ENCODE measurements at regions not wholly inside any gene's neighbourhood (a gene's known extent, or its start where the extent isn't known, plus 50 kb on each side); places are given as distances from the start of the nearest gene placed in this dataset.

- no peaks in the 10 kb centered on the region for H3K27me3 ChIP-seq (replicated peaks)
- in situ Hi-C loops (cut with HindIII; ENCODE audit: low pct_ligation_motif_present, low sequenced_read_pairs): no loop called here
- H3K4me3 ChIP-seq (ENCODE audit: low read depth, low read length): no peak overlapping the region
- H3K36me3 ChIP-seq (replicated peaks): no peaks in the 10 kb centered on the region
- no peak for DNase-seq
- no peak overlapping the region for H3K27ac ChIP-seq
- TF ChIP-seq CTCF (IDR thresholded peaks at IDR 0.05; ENCODE audit: low read depth, low read length, missing control alignments): no peak
Measured at GRCh38 chr5:18761801-18762200, 1127.5 kb downstream of the TAF11L14 start.

- Histone ChIP-seq H3K36me3 (replicated peaks) (no peaks in the 10 kb centered on the region), H3K27ac (no peak overlapping the region), H3K27me3 (replicated peaks) (no peaks in the 10 kb centered on the region), H3K4me3 (ENCODE audit: low read depth, low read length) (no peak overlapping the region)
- no peak for TF ChIP-seq CTCF (IDR thresholded peaks at IDR 0.05; ENCODE audit: low read depth, low read length, missing control alignments)
- DNase-seq: no peak
- in situ Hi-C loops (cut with HindIII; ENCODE audit: low pct_ligation_motif_present, low sequenced_read_pairs): no loop called here
Measured at GRCh38 chr5:18764161-18764560, 1129.9 kb downstream of the TAF11L14 start.

GRCh38 chr5:18765304-18765703 is 1131.0 kb downstream of the TAF11L14 start:
- no peak for TF ChIP-seq CTCF (IDR thresholded peaks at IDR 0.05; ENCODE audit: low read depth, low read length, missing control alignments)
- in situ Hi-C loops (cut with HindIII; ENCODE audit: low pct_ligation_motif_present, low sequenced_read_pairs): no loop called here
- Histone ChIP-seq H3K36me3 (replicated peaks) (no peaks in the 10 kb centered on the region), H3K27ac (no peak overlapping the region), H3K4me3 (ENCODE audit: low read depth, low read length) (no peak overlapping the region), H3K27me3 (replicated peaks) (no peaks in the 10 kb centered on the region)
- no peak for DNase-seq

GRCh38 chr5:18771097-18771610 is 1136.9 kb downstream of the TAF11L14 start:
- no peak for TF ChIP-seq CTCF (IDR thresholded peaks at IDR 0.05; ENCODE audit: low read depth, low read length, missing control alignments)
- H3K27me3 ChIP-seq (replicated peaks): no peaks in the 10 kb centered on the region
- no peak overlapping the region for H3K27ac ChIP-seq
- H3K4me3 ChIP-seq (ENCODE audit: low read depth, low read length): no peak overlapping the region
- in situ Hi-C loops (cut with HindIII; ENCODE audit: low pct_ligation_motif_present, low sequenced_read_pairs): no loop called here
- DNase-seq: no peak
- no peaks in the 10 kb centered on the region for H3K36me3 ChIP-seq (replicated peaks)

- no peak for DNase-seq
- Histone ChIP-seq H3K36me3 (replicated peaks) (no peaks in the 10 kb centered on the region), H3K27me3 (replicated peaks) (no peaks in the 10 kb centered on the region), H3K27ac (no peak overlapping the region), H3K4me3 (ENCODE audit: low read depth, low read length) (no peak overlapping the region)
- peak; percentile 62 for TF ChIP-seq CTCF (IDR thresholded peaks at IDR 0.05; ENCODE audit: low read depth, low read length, missing control alignments)
- in situ Hi-C loops (cut with HindIII; ENCODE audit: low pct_ligation_motif_present, low sequenced_read_pairs): no loop called here
Measured at GRCh38 chr5:18772475-18772874, 1138.2 kb downstream of the TAF11L14 start.

- Histone ChIP-seq H3K36me3 (replicated peaks) (no peaks in the 10 kb centered on the region), H3K27me3 (replicated peaks) (no peaks in the 10 kb centered on the region), H3K4me3 (ENCODE audit: low read depth, low read length) (no peak overlapping the region), H3K27ac (no peak overlapping the region)
- no peak for DNase-seq
- no peak for TF ChIP-seq CTCF (IDR thresholded peaks at IDR 0.05; ENCODE audit: low read depth, low read length, missing control alignments)
- in situ Hi-C loops (cut with HindIII; ENCODE audit: low pct_ligation_motif_present, low sequenced_read_pairs): no loop called here
Measured at GRCh38 chr5:18778225-18778624, 1144.0 kb downstream of the TAF11L14 start.
